ENCODE measurements at regions not wholly inside any gene's neighbourhood (a gene's known extent, or its start where the extent isn't known, plus 50 kb on each side); places are given as distances from the start of the nearest gene placed in this dataset.

GRCh38 chr7:106450716-106451115, 165.9 kb upstream of the NAMPT start:
- TF ChIP-seq POLR2A (IDR thresholded peaks at IDR 0.05) = no peak
- TF ChIP-seq CTCF (IDR thresholded peaks at IDR 0.05) = no peak
